GM21526 (cell line): ENCODE measurements at regions not wholly inside any gene's neighbourhood (a gene's known extent, or its start where the extent isn't known, plus 50 kb on each side); places are given as distances from the start of the nearest gene placed in this dataset.
"Not testable (repeated sequence)": the region's sequence is repeated elsewhere in the genome, so short reads cannot be mapped to it uniquely, and the experiment has no call there.

ENCODE experiments used
- ATAC-seq: cut with Tn5 transposase; IDR thresholded peaks from one replicate; pipeline ENCODE4 v1.9.1; 2021; ENCODE audit warnings: moderate library complexity; ENCODE audit not compliant: unreplicated experiment, low FRiP score

DNA sequence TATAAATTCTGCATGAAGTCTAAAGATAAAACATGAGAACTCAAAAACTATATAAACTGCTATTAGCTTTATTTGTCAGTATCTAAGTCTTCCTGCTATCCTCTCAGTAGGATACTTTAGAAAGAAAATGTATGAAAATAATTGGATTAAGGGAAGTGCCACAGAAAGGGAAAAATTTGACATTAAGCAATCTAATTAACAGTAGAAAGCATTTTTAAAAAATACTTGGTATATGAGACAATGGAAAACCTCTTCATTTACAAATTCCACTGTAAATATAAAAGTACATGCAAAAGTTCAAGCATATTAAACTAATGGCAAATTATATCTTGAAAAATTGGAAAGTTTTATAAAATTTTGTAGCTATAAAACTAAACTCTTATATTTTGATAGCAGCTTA, 518.6 kb upstream of the NUDT12 start:
- ATAC-seq = no peak

DNA sequence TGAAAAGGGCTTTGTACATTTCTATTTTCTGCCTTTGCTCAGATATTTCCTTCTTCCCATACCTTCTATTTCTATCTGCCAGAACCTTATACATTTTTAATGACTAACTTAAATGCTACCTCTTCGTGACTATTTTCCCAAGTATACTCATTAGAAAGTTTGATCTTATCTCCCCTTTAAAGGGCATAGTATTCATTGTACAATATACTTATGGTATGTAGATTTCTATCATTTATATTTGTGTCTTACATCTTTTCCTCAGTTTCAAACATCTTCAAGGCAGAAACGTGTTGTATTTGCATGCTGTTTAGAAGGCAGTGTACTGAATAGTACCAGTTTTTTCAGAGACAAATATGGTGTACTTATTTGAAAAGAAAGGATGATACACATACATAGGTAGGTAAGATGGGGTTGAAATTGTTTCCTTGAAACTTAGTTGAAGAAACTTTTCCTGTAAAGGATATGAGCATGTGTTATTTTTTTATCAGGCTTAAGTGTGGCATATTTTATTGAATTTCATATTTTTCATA, 518.1 kb upstream of the NUDT12 start:
- ATAC-seq = no peak

DNA sequence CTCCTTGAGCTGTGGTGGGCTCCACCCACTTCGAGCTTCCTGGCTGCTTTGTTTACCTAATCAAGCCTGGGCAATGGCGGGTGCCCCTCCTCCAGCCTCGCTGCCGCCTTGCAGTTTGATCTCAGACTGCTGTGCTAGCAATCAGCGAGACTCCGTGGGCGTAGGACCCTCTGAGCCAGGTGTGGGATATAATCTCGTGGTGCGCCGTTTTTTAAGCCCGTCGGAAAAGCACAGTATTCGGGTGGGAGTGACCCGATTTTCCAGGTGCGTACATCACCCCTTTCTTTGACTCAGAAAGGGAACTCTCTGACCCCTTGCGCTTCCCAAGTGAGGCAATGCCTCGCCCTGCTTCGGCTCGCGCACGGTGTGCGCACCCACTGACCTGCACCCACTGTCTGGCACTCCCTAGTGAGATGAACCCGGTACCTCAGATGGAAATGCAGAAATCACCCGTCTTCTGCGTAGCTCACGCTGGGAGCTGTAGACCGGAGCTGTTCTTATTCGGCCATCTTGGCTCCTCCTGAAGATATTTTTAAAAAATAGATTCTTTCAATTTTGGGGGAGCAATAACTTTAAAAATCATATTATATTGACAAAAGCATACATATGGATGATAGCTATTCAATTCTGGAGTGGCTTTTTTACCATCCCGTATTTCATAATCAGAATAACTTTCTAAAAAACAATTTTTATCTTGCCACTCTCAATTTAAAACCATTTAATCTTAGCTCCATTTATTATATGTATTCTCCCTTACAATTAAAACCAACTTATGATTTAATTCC, 517.5 kb upstream of the NUDT12 start:
- ATAC-seq = not testable (repeated sequence)

DNA sequence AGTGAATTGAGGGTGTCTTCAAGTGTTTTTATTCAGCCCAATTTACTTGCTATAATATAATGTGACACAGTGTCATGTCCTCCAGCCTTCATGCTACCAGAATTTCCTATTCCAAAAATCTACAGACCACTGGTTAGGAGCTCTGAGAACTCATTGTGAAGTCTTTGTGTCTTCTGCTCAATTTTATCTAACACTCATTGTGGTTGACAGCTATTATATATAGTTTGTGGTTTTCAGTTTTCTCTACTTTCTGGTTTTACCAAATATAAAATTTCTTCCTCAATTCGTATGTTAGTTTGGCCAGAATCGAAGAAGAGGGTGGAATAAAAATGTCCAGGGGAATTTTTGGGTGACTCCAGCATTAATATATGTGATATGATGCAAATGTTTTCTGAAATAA, 509.3 kb upstream of the NUDT12 start:
- ATAC-seq = no peak

- no peak for ATAC-seq
Observed at GRCh38 chr5:104062621-104063377, 500.2 kb upstream of the NUDT12 start.

DNA sequence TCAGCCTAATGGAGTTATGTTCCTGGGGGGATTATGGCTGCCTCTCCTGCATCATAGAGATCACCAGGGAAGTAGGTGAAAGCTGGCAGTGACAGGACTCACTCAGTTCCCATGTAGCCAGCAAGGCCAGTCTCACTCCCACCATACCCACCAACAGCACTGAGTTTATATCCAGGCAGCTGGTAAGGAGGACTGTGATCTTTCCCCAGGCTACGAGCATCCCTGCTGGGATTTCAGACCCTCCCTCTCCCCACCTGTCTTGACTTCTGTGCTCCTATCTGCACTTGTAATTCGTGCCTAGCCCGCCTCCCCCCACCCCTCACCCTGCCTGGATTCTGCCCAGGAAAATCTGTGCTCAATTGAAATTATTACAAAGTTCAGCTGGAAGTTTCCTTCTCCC, 499.1 kb upstream of the NUDT12 start:
- no peak for ATAC-seq

DNA sequence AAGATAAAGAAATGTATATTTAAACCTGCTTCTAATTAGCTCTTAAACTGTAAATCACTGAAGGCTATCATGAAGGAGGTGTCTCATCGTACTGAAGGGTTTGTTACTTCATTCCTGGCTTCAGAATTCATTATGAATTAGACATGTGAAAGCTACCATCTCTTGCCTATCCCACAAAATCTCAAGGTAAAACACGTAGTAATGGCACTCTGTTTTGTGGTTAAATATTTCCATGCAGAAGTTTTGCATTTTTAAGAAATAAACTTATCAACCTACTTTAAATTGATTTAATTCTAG, 490.7 kb upstream of the NUDT12 start:
- no peak for ATAC-seq

DNA sequence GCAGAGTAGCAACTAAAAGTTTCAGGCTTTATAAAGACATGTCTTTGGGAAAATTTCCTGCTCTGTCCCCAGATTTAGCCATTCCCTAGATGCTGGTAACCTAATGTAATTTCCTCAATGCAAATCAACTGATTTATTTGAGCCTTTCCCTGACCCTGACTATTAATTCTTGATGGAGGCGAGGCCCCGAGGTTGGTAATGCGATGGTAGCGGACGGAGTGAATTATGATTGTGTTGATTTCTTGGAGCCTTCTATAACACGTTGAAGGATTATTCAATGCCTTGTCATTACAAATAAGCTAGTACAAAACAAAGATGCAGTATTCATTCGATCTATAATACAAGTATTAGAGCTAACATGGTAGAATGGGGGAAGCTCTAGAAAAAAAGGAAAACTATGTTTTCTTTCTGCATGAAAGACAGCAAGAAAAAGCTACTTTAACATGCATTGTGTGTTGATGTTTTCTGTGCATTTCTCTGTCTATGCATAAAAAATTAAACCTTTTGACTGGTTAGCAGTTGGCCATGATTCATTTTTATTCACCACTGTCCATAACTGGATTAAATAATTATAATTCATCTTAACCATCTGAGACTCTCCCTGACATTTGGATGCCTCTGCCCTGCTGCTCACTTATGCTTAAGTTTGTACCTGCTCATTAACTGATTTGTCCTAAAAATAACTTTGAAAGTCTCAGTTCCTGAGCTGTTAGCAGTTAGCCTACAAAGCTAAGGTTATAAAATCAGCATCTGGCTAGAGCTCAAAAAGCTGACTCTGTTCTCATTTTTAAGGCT, 490.2 kb upstream of the NUDT12 start:
- ATAC-seq = no peak

DNA sequence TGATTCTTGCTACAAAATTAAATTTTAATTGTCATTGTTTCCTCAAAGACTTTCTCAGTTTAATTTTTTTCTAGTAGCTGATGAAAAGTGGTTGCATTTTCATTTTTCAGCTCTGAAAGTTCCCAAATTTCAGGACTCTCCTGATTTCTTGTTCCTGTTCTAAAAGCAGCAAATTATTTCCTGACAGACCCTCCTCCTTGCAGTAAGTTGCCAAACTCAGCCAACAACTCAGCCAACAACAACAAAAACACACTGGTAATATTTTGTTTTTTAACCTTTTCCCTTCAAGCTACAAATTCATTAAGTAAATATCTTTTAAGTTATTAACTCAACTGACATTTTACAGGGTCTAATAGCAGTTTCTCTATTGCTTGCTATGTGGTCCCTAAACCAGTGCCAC, 487.8 kb upstream of the NUDT12 start:
- ATAC-seq = no peak

DNA sequence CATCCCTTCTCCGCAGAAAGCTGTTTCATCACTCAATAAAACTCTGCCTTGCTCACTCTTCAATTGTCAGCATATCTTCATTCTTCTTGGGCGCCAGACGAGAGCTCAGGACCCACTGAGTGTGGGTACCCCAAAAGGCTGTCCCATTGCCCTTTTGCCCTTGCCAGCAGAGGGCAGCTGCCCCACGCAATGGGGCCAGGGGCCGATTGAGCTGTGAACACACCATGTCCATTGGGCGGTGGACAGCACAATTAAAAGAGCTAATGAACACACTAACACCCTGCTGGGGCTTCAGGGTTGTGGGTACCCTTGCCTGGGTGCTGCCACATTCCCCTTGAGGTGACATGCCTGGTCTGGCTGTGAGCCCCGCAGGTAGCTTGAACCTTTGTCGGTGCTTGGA, 487.2 kb upstream of the NUDT12 start:
- ATAC-seq = no peak

DNA sequence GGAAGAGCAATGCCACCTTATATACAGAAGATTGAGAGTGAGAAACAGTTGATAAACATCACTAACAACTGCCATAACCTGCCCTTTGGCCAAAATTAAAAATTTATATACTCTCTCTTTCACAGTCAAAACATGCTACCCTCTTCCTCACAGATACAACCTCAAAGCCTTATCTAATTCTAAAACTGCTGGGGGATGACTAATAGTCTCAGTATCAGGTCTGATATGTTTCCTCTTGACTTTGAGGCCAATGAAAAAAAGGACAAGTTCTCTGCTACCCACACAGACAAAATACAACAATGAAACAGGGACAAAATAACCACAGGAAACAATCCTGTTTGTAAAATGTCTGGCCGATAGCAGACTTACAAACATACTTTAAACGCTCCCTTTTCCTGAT, 485.6 kb upstream of the NUDT12 start:
- no peak for ATAC-seq

- no peak for ATAC-seq
Observed at GRCh38 chr5:104045987-104046386, 483.4 kb upstream of the NUDT12 start.

DNA sequence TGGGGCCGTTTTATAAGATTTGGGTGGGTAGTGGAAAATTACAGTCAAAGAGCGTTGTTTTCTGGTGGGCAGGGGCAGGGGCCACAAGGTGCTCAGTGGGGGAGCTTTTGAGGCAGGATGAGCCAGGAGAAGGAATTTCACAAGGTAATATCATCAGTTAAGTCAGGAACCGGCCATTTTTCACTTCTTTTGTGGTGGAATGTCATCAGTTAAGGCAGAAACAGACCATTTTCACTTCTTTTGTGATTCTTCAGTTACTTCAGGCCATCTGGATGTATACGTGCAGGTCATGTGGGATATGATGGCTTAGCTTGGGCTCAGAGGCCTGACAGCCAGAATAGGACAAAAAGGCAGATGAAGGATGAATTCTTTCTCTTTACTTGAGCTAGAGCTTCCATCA, 477.3 kb upstream of the NUDT12 start:
- ATAC-seq = not testable (repeated sequence)

GRCh38 chr5:104037136-104037535, 474.5 kb upstream of the NUDT12 start:
- ATAC-seq = not testable (repeated sequence)

DNA sequence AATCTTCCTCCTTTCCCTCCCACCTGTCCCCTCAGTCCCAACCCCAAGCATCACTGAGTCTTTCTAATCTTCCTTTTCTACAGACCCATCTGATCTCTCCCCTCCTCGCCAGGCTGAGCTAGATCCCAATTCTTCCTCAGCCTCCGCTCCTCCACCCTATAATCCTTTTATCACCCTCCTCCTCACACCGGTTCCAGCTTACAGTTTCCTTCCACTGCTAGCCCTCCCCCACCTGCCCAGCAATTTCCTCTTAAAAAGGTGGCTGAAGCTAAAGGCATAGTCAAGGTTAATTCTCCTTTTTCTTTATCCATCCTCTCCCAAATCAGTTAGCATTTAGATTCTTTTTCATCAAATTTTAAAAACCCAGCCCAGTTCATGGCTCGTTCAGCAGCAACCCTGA, 470.6 kb upstream of the NUDT12 start:
- ATAC-seq = not testable (repeated sequence)

GRCh38 chr5:104024538-104024937, 461.9 kb upstream of the NUDT12 start:
- ATAC-seq = no peak

DNA sequence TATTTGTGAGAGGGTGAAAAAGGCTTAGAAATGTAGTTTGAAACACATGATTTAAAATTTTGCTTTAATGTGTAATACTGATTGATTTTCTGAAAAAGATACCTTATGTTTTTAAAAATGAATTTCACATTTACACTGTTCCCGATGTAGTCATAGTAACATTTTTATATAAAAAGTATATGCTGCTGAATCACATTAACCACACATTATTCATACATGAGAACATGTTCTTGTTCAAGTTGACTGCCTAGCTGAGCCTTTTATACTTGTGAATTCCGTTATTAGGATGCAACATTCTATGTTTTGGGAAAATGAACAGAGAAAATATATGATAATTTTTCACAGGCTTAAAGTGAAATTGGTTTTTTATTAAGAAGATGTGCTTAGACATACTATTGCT, 461.1 kb upstream of the NUDT12 start:
- no peak for ATAC-seq

DNA sequence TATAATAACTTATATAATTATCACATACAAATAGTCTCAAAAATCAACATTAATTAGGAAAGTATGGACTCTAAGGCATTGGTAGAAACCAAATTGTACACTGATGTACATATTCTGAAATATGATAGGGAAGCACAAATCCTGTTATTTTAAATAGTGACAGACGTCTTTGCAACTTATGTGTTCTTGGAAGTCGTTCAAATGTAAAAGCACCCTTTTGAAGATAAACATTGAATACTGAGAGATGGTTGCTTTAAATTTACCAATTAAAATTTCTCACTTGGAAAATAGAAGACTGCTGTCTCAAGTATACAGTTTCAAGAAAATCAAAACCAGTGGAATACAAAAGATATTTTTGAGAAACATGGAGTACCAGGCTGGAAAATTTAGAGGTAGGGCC, 457.4 kb upstream of the NUDT12 start:
- ATAC-seq = no peak

GRCh38 chr5:104018299-104018698, 455.7 kb upstream of the NUDT12 start:
- no peak for ATAC-seq

- no peak for ATAC-seq
Observed at GRCh38 chr5:104016646-104017045, 454.1 kb upstream of the NUDT12 start.

DNA sequence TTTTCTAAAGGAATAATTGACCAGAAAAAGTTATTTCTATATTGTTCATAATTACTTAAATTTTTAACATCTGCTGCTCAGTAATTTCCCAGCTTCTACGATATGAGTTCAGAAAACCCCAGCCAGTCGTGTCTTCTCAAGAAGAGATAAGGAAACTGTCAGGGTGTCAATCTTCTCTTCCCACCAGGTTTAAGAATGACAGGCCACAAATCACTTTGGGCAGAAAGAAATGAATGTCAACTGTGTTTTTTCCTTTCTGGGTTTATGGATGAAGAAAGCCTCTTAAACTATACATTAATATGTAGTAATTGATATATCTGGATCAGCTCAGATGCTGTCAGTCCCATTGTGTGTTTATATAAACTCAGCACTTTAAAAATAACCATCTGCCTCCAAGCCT, 453.2 kb upstream of the NUDT12 start:
- no peak for ATAC-seq
